ENCODE measurements at regions not wholly inside any gene's neighbourhood (a gene's known extent, or its start where the extent isn't known, plus 50 kb on each side); places are given as distances from the start of the nearest gene placed in this dataset.
A peak's percentile ranks its signal among the peaks of the same experiment; 100 is the strongest.

DNA sequence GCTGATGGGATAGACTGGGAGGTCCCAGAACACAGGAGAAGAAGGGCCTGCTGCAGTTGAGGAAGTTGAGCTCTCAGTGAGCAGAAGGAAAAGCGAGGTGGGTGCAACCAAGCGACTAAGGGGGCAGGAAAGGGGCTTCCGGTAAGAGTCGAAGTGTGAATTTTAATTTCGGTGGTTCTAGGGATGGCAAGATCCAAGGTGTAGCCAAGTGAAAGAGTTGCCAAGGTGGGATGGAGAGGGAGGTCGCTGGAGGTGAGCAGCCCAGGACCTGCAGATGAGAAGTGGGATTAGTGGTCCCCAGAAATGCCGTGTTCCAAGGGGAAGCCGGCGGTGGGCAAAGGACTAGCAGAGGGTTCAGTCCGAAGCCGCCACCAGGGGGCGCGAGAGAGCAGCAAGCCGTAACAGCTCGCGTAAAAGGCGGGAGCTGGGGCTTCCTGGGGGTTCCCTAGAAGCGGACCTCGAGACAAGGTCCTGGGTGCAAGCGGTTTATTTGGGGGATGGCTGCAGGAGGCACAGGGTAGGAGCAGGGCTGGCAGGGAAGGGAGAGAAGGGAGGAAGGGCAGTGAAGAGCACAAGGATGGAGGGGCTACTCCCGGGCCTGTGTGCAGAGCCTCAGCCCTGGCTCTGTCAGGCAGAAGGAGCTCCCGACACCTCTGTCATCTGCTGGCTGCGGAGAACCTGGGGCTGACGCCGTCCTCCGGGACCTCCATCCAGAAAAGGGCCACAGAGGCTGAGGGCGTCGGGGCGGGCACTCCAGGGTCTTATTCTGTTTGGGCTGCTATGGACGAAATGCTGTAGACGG is 103.6 kb downstream of the PAX1 start:
- Histone ChIP-seq H3K27me3 (ENCODE audit: low read length) (no peaks in the 10 kb centered on the region; the same call in 1 of the 2 replicates), H3K27ac (ENCODE audit: low read length) (no peak overlapping the region), H3K4me1 (ENCODE audit: insufficient read depth, low read length) (no peaks in the 10 kb centered on the region), H3K4me3 (ENCODE audit: low read length) (no peak overlapping the region), H3F3A (ENCODE audit: low read length, unreplicated experiment) (no peaks in the 10 kb centered on the region), H3K9ac (ENCODE audit: low read length) (no peak overlapping the region), H3K4me2 (ENCODE audit: low read length) (no peak overlapping the region), H4K20me1 (ENCODE audit: low read length) (no peaks in the 10 kb centered on the region), H3K79me2 (ENCODE audit: low read length) (no peaks in the 10 kb centered on the region), H2AFZ (ENCODE audit: low read length) (no peak overlapping the region), H3K36me3 (ENCODE audit: low read depth, low read length) (no peaks in the 10 kb centered on the region), H3K9me2 (replicated peaks; ENCODE audit: low read length) (no peaks in the 10 kb centered on the region), H3K9me3 (ENCODE audit: low read length) (no peaks in the 10 kb centered on the region)
- no peak for TF ChIP-seq EZH2 (IDR thresholded peaks at IDR 0.05; ENCODE audit: low read length, unreplicated experiment)
- TF ChIP-seq, protein P1, sequence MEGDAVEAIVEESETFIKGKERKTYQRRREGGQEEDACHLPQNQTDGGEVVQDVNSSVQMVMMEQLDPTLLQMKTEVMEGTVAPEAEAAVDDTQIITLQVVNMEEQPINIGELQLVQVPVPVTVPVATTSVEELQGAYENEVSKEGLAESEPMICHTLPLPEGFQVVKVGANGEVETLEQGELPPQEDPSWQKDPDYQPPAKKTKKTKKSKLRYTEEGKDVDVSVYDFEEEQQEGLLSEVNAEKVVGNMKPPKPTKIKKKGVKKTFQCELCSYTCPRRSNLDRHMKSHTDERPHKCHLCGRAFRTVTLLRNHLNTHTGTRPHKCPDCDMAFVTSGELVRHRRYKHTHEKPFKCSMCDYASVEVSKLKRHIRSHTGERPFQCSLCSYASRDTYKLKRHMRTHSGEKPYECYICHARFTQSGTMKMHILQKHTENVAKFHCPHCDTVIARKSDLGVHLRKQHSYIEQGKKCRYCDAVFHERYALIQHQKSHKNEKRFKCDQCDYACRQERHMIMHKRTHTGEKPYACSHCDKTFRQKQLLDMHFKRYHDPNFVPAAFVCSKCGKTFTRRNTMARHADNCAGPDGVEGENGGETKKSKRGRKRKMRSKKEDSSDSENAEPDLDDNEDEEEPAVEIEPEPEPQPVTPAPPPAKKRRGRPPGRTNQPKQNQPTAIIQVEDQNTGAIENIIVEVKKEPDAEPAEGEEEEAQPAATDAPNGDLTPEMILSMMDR (conservative IDR thresholded peaks at IDR 0.05; ENCODE audit: low read depth, low read length), result peak; percentile 74
- CTCF ChIA-PET, result no interaction called here
- no peak for ATAC-seq
- intact Hi-C loops (cut with micrococcal nuclease), result no loop called here
- BruUV-seq (replicated peaks), result no TSS peak
- POLR2A ChIA-PET (ENCODE audit: unreplicated experiment), result interaction anchor here (0.5 kb wide), 1 partner anchor 511 kb away, joined by 4 read pairs; no protein-coding TSS in a partner anchor
- DNase-seq, result peak; percentile 6

DNA sequence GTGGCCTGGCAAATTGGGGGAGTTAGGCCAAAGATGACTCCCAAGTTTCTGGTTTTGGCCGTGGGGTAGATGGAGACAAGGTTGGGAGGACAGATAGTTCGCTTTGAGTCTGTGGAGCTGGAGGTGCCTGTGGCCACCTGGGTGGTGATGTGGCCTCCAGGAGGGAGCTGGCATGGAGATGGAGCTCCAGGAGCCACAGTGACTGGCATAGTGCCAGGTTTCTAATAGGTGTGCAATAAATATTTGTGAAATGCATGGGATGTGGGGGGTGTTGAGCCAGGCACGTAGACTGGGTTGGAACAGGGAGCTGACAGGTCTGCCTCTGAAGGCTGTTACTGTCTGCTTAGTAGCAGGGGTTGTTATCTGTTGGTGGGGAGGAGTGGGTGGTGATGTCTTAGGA is 102.7 kb downstream of the PAX1 start:
- ATAC-seq (no peak), DNase-seq (no peak)
- BruUV-seq (replicated peaks), result no TSS peak
- H3K4me3 ChIP-seq (ENCODE audit: low read length), result no peak overlapping the region
- no peaks in the 10 kb centered on the region for H3K9me3 ChIP-seq (ENCODE audit: low read length)
- no peaks in the 10 kb centered on the region for H4K20me1 ChIP-seq (ENCODE audit: low read length)
- H3K9me2 ChIP-seq (replicated peaks; ENCODE audit: low read length), result no peaks in the 10 kb centered on the region
- no peak overlapping the region for H3K27ac ChIP-seq (ENCODE audit: low read length)
- H3K9ac ChIP-seq (ENCODE audit: low read length), result no peak overlapping the region
- ChIA-PET CTCF (no interaction called here), POLR2A (ENCODE audit: unreplicated experiment) (no interaction called here)
- H3K4me1 ChIP-seq (ENCODE audit: insufficient read depth, low read length), result no peaks in the 10 kb centered on the region
- H2AFZ ChIP-seq (ENCODE audit: low read length), result no peak overlapping the region
- H3K27me3 ChIP-seq (ENCODE audit: low read length), result no peaks in the 10 kb centered on the region; the same call in 1 of the 2 replicates
- no peak overlapping the region for H3K4me2 ChIP-seq (ENCODE audit: low read length)
- no peaks in the 10 kb centered on the region for H3F3A ChIP-seq (ENCODE audit: low read length, unreplicated experiment)
- intact Hi-C loops (cut with micrococcal nuclease), result no loop called here
- no peaks in the 10 kb centered on the region for H3K36me3 ChIP-seq (ENCODE audit: low read depth, low read length)
- H3K79me2 ChIP-seq (ENCODE audit: low read length), result no peaks in the 10 kb centered on the region
- TF ChIP-seq EZH2phosphoT487 (IDR thresholded peaks at IDR 0.05; ENCODE audit: borderline replicate concordance, low read length) (no peak), EZH2 (IDR thresholded peaks at IDR 0.05; ENCODE audit: low read length, unreplicated experiment) (no peak)
- TF ChIP-seq, protein P1 (conservative IDR thresholded peaks at IDR 0.05; ENCODE audit: low read depth, low read length), result no peak

DNA sequence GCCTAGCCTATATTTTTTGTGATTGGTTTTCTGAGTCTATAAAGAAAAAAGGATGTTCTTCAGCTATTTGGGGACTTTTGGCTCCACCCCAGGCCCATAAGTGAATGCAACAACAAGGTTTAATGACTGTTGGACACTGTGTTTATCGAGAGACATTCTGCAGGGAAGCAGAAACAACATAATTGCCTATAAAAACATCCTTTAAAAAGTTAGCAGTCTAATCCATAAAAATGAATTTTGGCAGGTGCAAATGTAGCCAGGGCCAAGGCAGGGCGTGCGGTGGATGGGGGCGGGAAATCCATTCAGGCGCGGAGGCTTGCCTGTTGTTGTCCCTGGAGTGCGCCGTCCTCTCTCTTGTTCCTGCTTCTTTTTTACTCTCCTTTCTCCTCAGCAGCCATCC is 99.3 kb downstream of the PAX1 start:
- intact Hi-C loops (cut with micrococcal nuclease), result no loop called here
- Histone ChIP-seq H3K4me3 (ENCODE audit: low read length) (no peak overlapping the region), H3K9me3 (ENCODE audit: low read length) (no peaks in the 10 kb centered on the region), H2AFZ (ENCODE audit: low read length) (no peak overlapping the region), H3F3A (ENCODE audit: low read length, unreplicated experiment) (no peaks in the 10 kb centered on the region), H3K27ac (ENCODE audit: low read length) (no peak overlapping the region), H3K36me3 (ENCODE audit: low read depth, low read length) (no peaks in the 10 kb centered on the region), H3K27me3 (ENCODE audit: low read length) (peaks cover 17% of the 10 kb centered on the region), H3K4me2 (ENCODE audit: low read length) (no peak overlapping the region), H3K9ac (ENCODE audit: low read length) (no peak overlapping the region), H3K79me2 (ENCODE audit: low read length) (no peaks in the 10 kb centered on the region), H3K4me1 (ENCODE audit: insufficient read depth, low read length) (no peaks in the 10 kb centered on the region), H4K20me1 (ENCODE audit: low read length) (no peaks in the 10 kb centered on the region), H3K9me2 (replicated peaks; ENCODE audit: low read length) (no peaks in the 10 kb centered on the region)
- ChIA-PET CTCF (no interaction called here), POLR2A (ENCODE audit: unreplicated experiment) (no interaction called here)
- ATAC-seq, result no peak
- TF ChIP-seq EZH2 (IDR thresholded peaks at IDR 0.05; ENCODE audit: low read length, unreplicated experiment) (no peak), EZH2phosphoT487 (IDR thresholded peaks at IDR 0.05; ENCODE audit: borderline replicate concordance, low read length) (no peak)
- TF ChIP-seq, protein P1 (conservative IDR thresholded peaks at IDR 0.05; ENCODE audit: low read depth, low read length), result no peak
- no peak for DNase-seq
- no TSS peak for BruUV-seq (replicated peaks)

All from PC-3 (cell line).